GM21367 (cell line): ENCODE measurements at regions not wholly inside any gene's neighbourhood (a gene's known extent, or its start where the extent isn't known, plus 50 kb on each side); places are given as distances from the start of the nearest gene placed in this dataset.
A peak's percentile ranks its signal among the peaks of the same experiment; 100 is the strongest.

ENCODE experiments used
- ATAC-seq: cut with Tn5 transposase; IDR thresholded peaks from one replicate; pipeline ENCODE4 v1.9.1; 2021; ENCODE audit not compliant: unreplicated experiment

GRCh38 chr7:115719963-115720362 lies 310.6 kb downstream of the TFEC start:
- no peak for ATAC-seq

- no peak for ATAC-seq
Observed at GRCh38 chr7:115709664-115710063, 320.9 kb downstream of the TFEC start.

- ATAC-seq, result no peak
Observed at GRCh38 chr7:115708013-115708341, 322.6 kb downstream of the TFEC start.

GRCh38 chr7:115707258-115708012 lies 323.1 kb downstream of the TFEC start:
- ATAC-seq, result peak; percentile 65

- ATAC-seq, result no peak
Observed at GRCh38 chr7:115704884-115705283, 325.7 kb downstream of the TFEC start.

- no peak for ATAC-seq
Observed at GRCh38 chr7:115701141-115701540, 329.4 kb downstream of the TFEC start.

- no peak for ATAC-seq
Observed at GRCh38 chr7:115694424-115694823, 336.1 kb downstream of the TFEC start.

GRCh38 chr7:115693779-115694178 lies 336.8 kb downstream of the TFEC start:
- ATAC-seq, result peak; percentile 54

GRCh38 chr7:115689941-115690340 lies 340.6 kb downstream of the TFEC start:
- ATAC-seq, result no peak

- no peak for ATAC-seq
Observed at GRCh38 chr7:115683093-115683492, 347.5 kb downstream of the TFEC start.

GRCh38 chr7:115682507-115682906 lies 348.1 kb downstream of the TFEC start:
- ATAC-seq, result no peak

GRCh38 chr7:115680921-115681320 lies 349.6 kb downstream of the TFEC start:
- no peak for ATAC-seq

- peak; percentile 82 for ATAC-seq
Observed at GRCh38 chr7:115679976-115680375, 350.6 kb downstream of the TFEC start.

- no peak for ATAC-seq
Observed at GRCh38 chr7:115679423-115679822, 351.1 kb downstream of the TFEC start.

GRCh38 chr7:115678086-115678982 lies 352.2 kb downstream of the TFEC start:
- no peak for ATAC-seq

GRCh38 chr7:115676707-115677106 lies 353.9 kb downstream of the TFEC start:
- ATAC-seq, result no peak

- ATAC-seq, result no peak
Observed at GRCh38 chr7:115676080-115676479, 354.5 kb downstream of the TFEC start.

- no peak for ATAC-seq
Observed at GRCh38 chr7:115674467-115675024, 356.0 kb downstream of the TFEC start.

GRCh38 chr7:115672024-115672423 lies 358.5 kb downstream of the TFEC start:
- ATAC-seq, result no peak

- ATAC-seq, result no peak
Observed at GRCh38 chr7:115662676-115663075, 367.9 kb downstream of the TFEC start.

- ATAC-seq, result no peak
Observed at GRCh38 chr7:115662120-115662519, 368.4 kb downstream of the TFEC start.

- no peak for ATAC-seq
Observed at GRCh38 chr7:115658223-115658622, 372.3 kb downstream of the TFEC start.
